Stimulated activated CD4-positive, alpha-beta T cell treated with anti-CD3 and anti-CD28 coated beads, Interleukin-15, amount 100 ng/mL, for 1 hour (primary cell): ENCODE measurements at regions not wholly inside any gene's neighbourhood (a gene's known extent, or its start where the extent isn't known, plus 50 kb on each side); places are given as distances from the start of the nearest gene placed in this dataset.

Source experiments
- DNase-seq, 2 donors: peaks; one replicate each; pipeline ENCODE4 v3.0.0-alpha.2; 2020; ENCODE audit warnings: low read depth in 1 of 2, low spot score in 1 of 2

- DNase-seq: no peak
Measured at GRCh38 chr1:228986093-228986904, 251.0 kb downstream of the RHOU start.

GRCh38 chr1:228987286-228987685 is 252.0 kb downstream of the RHOU start:
- no peak for DNase-seq

- no peak for DNase-seq
Measured at GRCh38 chr1:228987736-228988506, 252.6 kb downstream of the RHOU start.

GRCh38 chr1:228988664-228989063 is 253.4 kb downstream of the RHOU start:
- no peak for DNase-seq

GRCh38 chr1:228989176-228989575 is 253.9 kb downstream of the RHOU start:
- no peak for DNase-seq

- no peak for DNase-seq
Measured at GRCh38 chr1:228989676-228989991, 254.4 kb downstream of the RHOU start.

GRCh38 chr1:228989992-228990827 is 254.9 kb downstream of the RHOU start:
- DNase-seq: no peak

- no peak for DNase-seq
Measured at GRCh38 chr1:228990906-228991569, 255.8 kb downstream of the RHOU start.

- DNase-seq: no peak
Measured at GRCh38 chr1:228992044-228992443, 256.8 kb downstream of the RHOU start.

- DNase-seq: no peak
Measured at GRCh38 chr1:228992907-228993535, 257.7 kb downstream of the RHOU start.

GRCh38 chr1:228994676-228995594 is 259.7 kb downstream of the RHOU start:
- no peak for DNase-seq

GRCh38 chr1:228996281-228996680 is 261.0 kb downstream of the RHOU start:
- no peak for DNase-seq

GRCh38 chr1:228997721-228998144 is 262.5 kb downstream of the RHOU start:
- DNase-seq: no peak

- DNase-seq: no peak
Measured at GRCh38 chr1:228998179-228998578, 262.9 kb downstream of the RHOU start.

- no peak for DNase-seq
Measured at GRCh38 chr1:228999446-229000170, 264.3 kb downstream of the RHOU start.

- DNase-seq: no peak
Measured at GRCh38 chr1:229000187-229000586, 264.9 kb downstream of the RHOU start.

GRCh38 chr1:229001467-229002011 is 266.3 kb downstream of the RHOU start:
- no peak for DNase-seq

GRCh38 chr1:229002037-229002436 is 266.8 kb downstream of the RHOU start:
- DNase-seq: no peak
